Mesothelial cell of epicardium (in vitro differentiated cells): ENCODE measurements at regions not wholly inside any gene's neighbourhood (a gene's known extent, or its start where the extent isn't known, plus 50 kb on each side); places are given as distances from the start of the nearest gene placed in this dataset.
"Not testable (repeated sequence)": the region's sequence is repeated elsewhere in the genome, so short reads cannot be mapped to it uniquely, and the experiment has no call there.

Experiments used
- DNase-seq, 2 experiments: peaks; one replicate each; pipeline ENCODE4 v3.0.0; 2021; ENCODE audit warnings: low spot score in 2 of 2; ENCODE audit not compliant: unreplicated experiment in 2 of 2
- H3K27ac Mint-ChIP-seq: 2 replicates; pipeline ENCODE4 v1.8.0; 2021; ENCODE audit warnings: mixed read lengths
- H3K27me3 Mint-ChIP-seq: 2 replicates; pipeline ENCODE4 v1.8.0; 2021; ENCODE audit warnings: low read depth, mixed read lengths
- H3K36me3 Mint-ChIP-seq: 2 replicates; pipeline ENCODE4 v1.8.0; 2021; ENCODE audit warnings: mixed read lengths
- H3K4me1 Mint-ChIP-seq: 2 replicates; pipeline ENCODE4 v1.8.0; 2021; ENCODE audit warnings: mixed read lengths
- H3K4me3 Mint-ChIP-seq: 2 replicates; pipeline ENCODE4 v1.8.0; 2021; ENCODE audit warnings: mild to moderate bottlenecking, moderate library complexity, mixed read lengths
- H3K9me3 Mint-ChIP-seq: 2 replicates; pipeline ENCODE4 v1.8.0; 2021; ENCODE audit warnings: mixed read lengths
- TF ChIP-seq, protein P1 (sequence below): fragments of 200-600 bp; sonication (generic); IDR thresholded peaks from one replicate; pipeline ENCODE4 v1.5.0; 2021; ENCODE audit warnings: antibody characterized with exemption; ENCODE audit not compliant: unreplicated experiment

DNA sequence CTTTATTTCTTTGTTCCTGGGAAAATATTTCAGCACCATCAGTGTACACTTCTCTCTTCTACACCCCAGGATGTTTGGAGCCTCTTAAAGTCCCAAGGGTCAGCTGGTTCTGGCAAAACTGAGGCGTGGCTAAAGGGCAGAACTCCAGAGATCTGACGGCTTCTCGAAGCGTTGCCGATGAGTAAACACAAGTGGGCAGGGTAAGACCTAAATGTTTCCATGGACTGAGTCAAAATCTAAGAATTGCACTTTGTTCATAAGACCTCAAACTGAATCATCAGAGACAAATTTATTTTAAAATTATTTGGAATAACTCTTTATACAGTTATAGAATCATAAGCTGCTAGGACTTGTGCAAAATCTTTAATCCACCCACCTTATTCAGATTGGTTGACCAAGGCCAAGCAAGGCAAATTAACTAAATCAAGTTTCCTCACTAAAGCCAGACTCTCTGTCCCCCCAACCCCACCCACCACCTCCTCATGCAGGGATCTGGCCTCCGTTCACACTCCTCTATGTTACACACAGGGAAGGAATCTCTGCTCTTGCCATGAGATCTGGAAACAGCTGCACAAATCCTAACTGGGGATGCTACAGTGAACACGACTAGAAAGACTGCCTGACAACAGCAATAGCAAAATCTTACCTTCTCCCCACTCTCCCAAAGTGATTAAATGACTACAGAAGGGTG, 342.6 kb upstream of the KLHL29 start:
- no peak overlapping the region for H3K27ac Mint-ChIP-seq

DNA sequence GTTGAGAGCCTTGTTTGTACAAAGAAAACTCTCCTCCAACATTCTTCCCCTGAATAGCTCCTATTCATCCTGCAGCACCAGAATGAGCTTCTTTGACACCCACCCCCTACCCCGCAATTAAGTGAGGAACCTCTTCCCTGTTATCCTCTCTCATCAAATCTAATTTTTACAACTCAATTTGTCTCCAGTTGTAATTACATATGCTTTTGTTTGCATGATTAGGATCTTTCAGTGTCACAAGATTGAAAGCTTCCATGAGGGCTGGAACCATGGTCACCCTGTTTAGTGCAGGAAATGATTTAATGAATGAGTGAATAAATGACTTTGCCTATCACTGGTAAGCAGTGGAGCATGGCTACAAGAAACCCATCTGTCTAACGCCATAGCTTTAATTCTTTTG, 334.6 kb upstream of the KLHL29 start:
- peaks cover 6% of the 10 kb centered on the region for H3K9me3 Mint-ChIP-seq
- TF ChIP-seq, protein P1, sequence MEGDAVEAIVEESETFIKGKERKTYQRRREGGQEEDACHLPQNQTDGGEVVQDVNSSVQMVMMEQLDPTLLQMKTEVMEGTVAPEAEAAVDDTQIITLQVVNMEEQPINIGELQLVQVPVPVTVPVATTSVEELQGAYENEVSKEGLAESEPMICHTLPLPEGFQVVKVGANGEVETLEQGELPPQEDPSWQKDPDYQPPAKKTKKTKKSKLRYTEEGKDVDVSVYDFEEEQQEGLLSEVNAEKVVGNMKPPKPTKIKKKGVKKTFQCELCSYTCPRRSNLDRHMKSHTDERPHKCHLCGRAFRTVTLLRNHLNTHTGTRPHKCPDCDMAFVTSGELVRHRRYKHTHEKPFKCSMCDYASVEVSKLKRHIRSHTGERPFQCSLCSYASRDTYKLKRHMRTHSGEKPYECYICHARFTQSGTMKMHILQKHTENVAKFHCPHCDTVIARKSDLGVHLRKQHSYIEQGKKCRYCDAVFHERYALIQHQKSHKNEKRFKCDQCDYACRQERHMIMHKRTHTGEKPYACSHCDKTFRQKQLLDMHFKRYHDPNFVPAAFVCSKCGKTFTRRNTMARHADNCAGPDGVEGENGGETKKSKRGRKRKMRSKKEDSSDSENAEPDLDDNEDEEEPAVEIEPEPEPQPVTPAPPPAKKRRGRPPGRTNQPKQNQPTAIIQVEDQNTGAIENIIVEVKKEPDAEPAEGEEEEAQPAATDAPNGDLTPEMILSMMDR, result no peak
- no peak overlapping the region for H3K27ac Mint-ChIP-seq
- H3K4me1 Mint-ChIP-seq, result no peaks in the 10 kb centered on the region
- H3K36me3 Mint-ChIP-seq, result no peaks in the 10 kb centered on the region
- H3K4me3 Mint-ChIP-seq, result no peak overlapping the region
- no peak for DNase-seq
- H3K27me3 Mint-ChIP-seq, result peaks cover 25% of the 10 kb centered on the region

More for the DNA sequence above, 342.6 kb upstream of the KLHL29 start:
- Mint-ChIP-seq H3K4me1 (peaks cover 10% of the 10 kb centered on the region), H3K4me3 (no peak overlapping the region), H3K36me3 (no peaks in the 10 kb centered on the region), H3K27me3 (no peaks in the 10 kb centered on the region), H3K9me3 (peaks cover 11% of the 10 kb centered on the region)
- DNase-seq, result no peak
- TF ChIP-seq, protein P1, result no peak

DNA sequence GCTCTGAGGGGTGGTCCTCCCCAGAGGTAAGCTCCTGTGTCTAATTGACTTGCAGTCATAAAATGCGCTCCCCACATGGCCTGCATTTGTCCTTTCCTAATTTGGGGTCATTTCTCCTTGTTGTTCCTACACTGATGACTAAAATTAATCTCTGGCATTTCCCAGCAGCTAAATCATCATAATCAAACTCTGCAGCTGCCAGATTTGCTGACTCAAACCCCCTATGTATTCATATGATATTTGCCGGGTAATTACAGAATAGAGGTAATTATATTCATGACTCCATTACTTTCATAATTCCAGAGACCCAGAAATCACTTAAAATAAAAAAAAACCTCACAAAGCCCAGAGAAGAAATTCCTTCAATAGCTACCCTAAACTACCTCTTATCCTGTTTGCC, 331.4 kb upstream of the KLHL29 start:
- Mint-ChIP-seq H3K9me3 (peaks cover 4% of the 10 kb centered on the region), H3K27ac (no peak overlapping the region), H3K4me1 (no peaks in the 10 kb centered on the region), H3K36me3 (no peaks in the 10 kb centered on the region), H3K4me3 (no peak overlapping the region), H3K27me3 (peaks cover 41% of the 10 kb centered on the region)
- no peak for DNase-seq
- TF ChIP-seq, protein P1, result no peak

DNA sequence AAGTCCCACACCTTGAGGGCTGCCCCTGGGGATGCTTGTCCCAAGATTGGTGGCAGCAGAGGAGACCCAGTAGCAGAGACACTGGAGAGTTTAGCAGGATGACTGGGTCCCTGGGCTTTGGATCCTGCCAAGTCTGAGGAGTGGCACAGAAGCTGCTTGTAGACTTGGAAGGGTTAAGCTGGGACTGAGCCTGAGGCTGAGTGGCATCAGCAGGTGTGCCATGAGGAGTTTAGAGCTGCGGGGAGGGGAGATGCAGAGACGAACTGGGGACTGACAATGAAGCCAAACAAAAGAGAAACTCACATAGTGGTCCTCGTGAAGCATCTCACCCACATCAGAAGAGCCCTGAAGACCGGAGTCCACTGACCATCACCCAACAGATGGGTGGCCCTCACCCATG, 329.7 kb upstream of the KLHL29 start:
- DNase-seq, result no peak
- Mint-ChIP-seq H3K4me3 (no peak overlapping the region), H3K9me3 (peaks cover 4% of the 10 kb centered on the region), H3K27me3 (peaks cover 45% of the 10 kb centered on the region), H3K4me1 (no peaks in the 10 kb centered on the region), H3K36me3 (no peaks in the 10 kb centered on the region), H3K27ac (no peak overlapping the region)
- TF ChIP-seq, protein P1, result no peak

DNA sequence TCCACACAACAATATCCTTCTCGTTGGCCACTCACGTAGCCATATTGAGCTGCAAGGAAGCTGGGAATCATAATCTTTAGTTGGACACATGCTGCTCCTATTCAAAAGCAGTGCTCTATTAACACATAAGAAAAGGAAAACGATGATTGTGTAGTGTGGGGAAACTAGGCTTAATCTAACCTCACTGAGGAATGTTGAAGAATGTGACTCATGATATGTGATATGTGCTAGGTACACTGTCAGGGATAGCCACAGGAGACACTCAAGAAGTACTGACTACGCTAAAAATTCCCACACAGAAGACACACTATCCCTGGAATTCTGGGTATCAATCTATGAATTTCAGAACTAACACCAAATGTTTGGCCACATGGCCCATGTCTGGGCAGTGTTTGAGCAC, 328.1 kb upstream of the KLHL29 start:
- not testable (repeated sequence) for H3K4me3 Mint-ChIP-seq, DNase-seq, H3K36me3 Mint-ChIP-seq, H3K9me3 Mint-ChIP-seq, H3K27ac Mint-ChIP-seq, H3K4me1 Mint-ChIP-seq
- peaks cover 40% of the 10 kb centered on the region for H3K27me3 Mint-ChIP-seq

DNA sequence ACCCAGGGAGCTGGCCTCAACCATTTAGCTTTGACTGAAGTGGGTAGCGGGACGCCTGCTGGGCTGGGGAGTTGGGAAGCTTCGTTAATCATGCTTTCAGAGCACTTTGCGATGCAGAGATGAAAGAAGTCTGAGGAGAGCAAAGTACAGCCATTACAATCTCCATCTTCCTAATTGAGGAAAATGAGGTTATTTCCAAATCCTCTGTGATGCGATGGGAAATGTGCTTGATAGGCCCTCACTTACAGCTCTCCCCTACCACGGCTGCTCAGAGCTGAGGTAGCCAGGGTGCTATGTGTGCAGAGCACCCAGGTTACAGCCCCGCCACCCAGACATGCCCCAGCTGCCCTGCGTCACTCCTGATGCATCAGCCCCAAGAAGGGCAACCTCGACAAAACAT, 326.5 kb upstream of the KLHL29 start:
- Mint-ChIP-seq H3K36me3 (no peaks in the 10 kb centered on the region), H3K27me3 (peaks cover 39% of the 10 kb centered on the region), H3K4me3 (no peak overlapping the region), H3K9me3 (no peaks in the 10 kb centered on the region), H3K4me1 (no peaks in the 10 kb centered on the region), H3K27ac (no peak overlapping the region)
- no peak for DNase-seq
- TF ChIP-seq, protein P1, result no peak
